HEK293 (cell line): ENCODE measurements at regions not wholly inside any gene's neighbourhood (a gene's known extent, or its start where the extent isn't known, plus 50 kb on each side); places are given as distances from the start of the nearest gene placed in this dataset.

Experiments
- ATF2 ChIP-seq: fragments of 450-650 bp; formaldehyde crosslinking; IDR thresholded peaks from 2 replicates; pipeline ENCODE4 v1.5.1; 2016; ENCODE audit warnings: missing biosample characterization, missing genetic modification characterization, low read depth
- CTCF ChIP-seq: fragments of 450-650 bp; formaldehyde crosslinking; IDR thresholded peaks from 2 replicates; pipeline ENCODE4 v1.5.1; 2016; ENCODE audit warnings: missing biosample characterization, missing genetic modification characterization
- FEZF1 ChIP-seq: fragments of 450-650 bp; formaldehyde crosslinking; IDR thresholded peaks from 2 replicates; pipeline ENCODE4 v1.5.1; 2016; ENCODE audit warnings: missing biosample characterization, missing genetic modification characterization
- GLI2 ChIP-seq: fragments of 450-650 bp; formaldehyde crosslinking; IDR thresholded peaks from 2 replicates; pipeline ENCODE4; 2017; ENCODE audit warnings: missing biosample characterization, missing genetic modification characterization, low read depth, borderline replicate concordance
- KLF1 ChIP-seq: fragments of 450-650 bp; formaldehyde crosslinking; IDR thresholded peaks from 2 replicates; pipeline ENCODE4 v1.5.1; 2016; ENCODE audit warnings: missing biosample characterization, missing genetic modification characterization
- KLF16 ChIP-seq: fragments of 450-650 bp; formaldehyde crosslinking; IDR thresholded peaks from 2 replicates; pipeline ENCODE4 v1.5.1; 2017; ENCODE audit warnings: missing biosample characterization, missing genetic modification characterization
- MEIS1 ChIP-seq: sonication (generic); formaldehyde crosslinking; IDR thresholded peaks from 2 replicates; pipeline ENCODE4 v1.8.1; 2022; ENCODE audit warnings: missing genetic modification reagents, mild to moderate bottlenecking, borderline replicate concordance
- OSR2 ChIP-seq: fragments of 450-650 bp; formaldehyde crosslinking; IDR thresholded peaks from 2 replicates; pipeline ENCODE4 v1.5.1; 2016; ENCODE audit warnings: missing biosample characterization, missing genetic modification characterization
- PATZ1 ChIP-seq: fragments of 450-650 bp; formaldehyde crosslinking; IDR thresholded peaks from 2 replicates; pipeline ENCODE4 v1.5.1; 2016; ENCODE audit warnings: missing biosample characterization, missing genetic modification characterization
- PRDM4 ChIP-seq: fragments of 450-650 bp; formaldehyde crosslinking; IDR thresholded peaks from 2 replicates; pipeline ENCODE4 v1.5.1; 2017; ENCODE audit warnings: missing biosample characterization, missing genetic modification characterization
- PRDM6 ChIP-seq: fragments of 450-650 bp; formaldehyde crosslinking; IDR thresholded peaks from 2 replicates; pipeline ENCODE4 v1.5.1; 2017; ENCODE audit warnings: missing biosample characterization, missing genetic modification characterization
- RBAK ChIP-seq: fragments of 450-650 bp; formaldehyde crosslinking; IDR thresholded peaks from 2 replicates; pipeline ENCODE4 v1.5.1; 2016; ENCODE audit warnings: missing biosample characterization, missing genetic modification characterization
- ZBTB20 ChIP-seq: fragments of 450-650 bp; formaldehyde crosslinking; IDR thresholded peaks from 2 replicates; pipeline ENCODE4 v1.5.1; 2016; ENCODE audit warnings: missing biosample characterization, missing genetic modification characterization
- ZBTB44 ChIP-seq: fragments of 450-650 bp; IDR thresholded peaks from 2 replicates; pipeline ENCODE4 v1.5.1; 2018; ENCODE audit warnings: missing biosample characterization, mild to moderate bottlenecking, missing genetic modification characterization
- ZBTB48 ChIP-seq: fragments of 450-650 bp; formaldehyde crosslinking; IDR thresholded peaks from 2 replicates; pipeline ENCODE4 v1.5.1; 2016; ENCODE audit warnings: missing biosample characterization, missing genetic modification characterization
- ZFHX2 ChIP-seq: fragments of 450-650 bp; formaldehyde crosslinking; conservative IDR thresholded peaks from 2 replicates; pipeline ENCODE4 v1.5.1; 2016; ENCODE audit warnings: missing biosample characterization, missing genetic modification characterization
- ZNF138 ChIP-seq: fragments of 450-650 bp; formaldehyde crosslinking; IDR thresholded peaks from 2 replicates; pipeline ENCODE4 v1.5.1; 2016; ENCODE audit warnings: missing biosample characterization, missing genetic modification characterization, borderline replicate concordance
- ZNF175 ChIP-seq: fragments of 450-650 bp; formaldehyde crosslinking; IDR thresholded peaks from 2 replicates; pipeline ENCODE4 v1.5.1; 2016; ENCODE audit warnings: missing biosample characterization, missing genetic modification characterization
- ZNF202 ChIP-seq: fragments of 450-650 bp; formaldehyde crosslinking; IDR thresholded peaks from 2 replicates; pipeline ENCODE4 v1.5.1; 2016; ENCODE audit warnings: missing biosample characterization, missing genetic modification characterization, borderline replicate concordance
- ZNF23 ChIP-seq: fragments of 450-650 bp; formaldehyde crosslinking; IDR thresholded peaks from 2 replicates; pipeline ENCODE4 v1.5.1; 2016; ENCODE audit warnings: missing biosample characterization, missing genetic modification characterization, borderline replicate concordance
- ZNF324 ChIP-seq: fragments of 450-650 bp; formaldehyde crosslinking; IDR thresholded peaks from 2 replicates; pipeline ENCODE4 v1.5.1; 2016; ENCODE audit warnings: missing biosample characterization, missing genetic modification characterization
- ZNF362 ChIP-seq: fragments of 450-650 bp; formaldehyde crosslinking; IDR thresholded peaks from 2 replicates; pipeline ENCODE4 v1.5.1; 2016; ENCODE audit warnings: missing biosample characterization, missing genetic modification characterization
- ZNF366 ChIP-seq: fragments of 450-650 bp; formaldehyde crosslinking; conservative IDR thresholded peaks from 2 replicates; pipeline ENCODE4 v1.5.1; 2016; ENCODE audit warnings: missing biosample characterization, missing genetic modification characterization
- ZNF404 ChIP-seq: fragments of 450-650 bp; formaldehyde crosslinking; IDR thresholded peaks from 2 replicates; pipeline ENCODE4 v1.5.1; 2017; ENCODE audit warnings: missing biosample characterization, missing genetic modification characterization
- ZNF514 ChIP-seq: fragments of 450-650 bp; formaldehyde crosslinking; IDR thresholded peaks from 2 replicates; pipeline ENCODE4 v1.5.1; 2016; ENCODE audit warnings: missing biosample characterization, missing genetic modification characterization
- ZNF555 ChIP-seq: fragments of 450-650 bp; formaldehyde crosslinking; conservative IDR thresholded peaks from 2 replicates; pipeline ENCODE4 v1.5.1; 2017; ENCODE audit warnings: missing biosample characterization, mild to moderate bottlenecking, missing genetic modification characterization, inconsistent platforms
- ZNF561 ChIP-seq: fragments of 450-650 bp; IDR thresholded peaks from 2 replicates; pipeline ENCODE4 v1.5.1; 2018; ENCODE audit warnings: missing biosample characterization, missing genetic modification characterization, borderline replicate concordance
- ZNF623 ChIP-seq: fragments of 450-650 bp; formaldehyde crosslinking; IDR thresholded peaks from 2 replicates; pipeline ENCODE4 v1.5.1; 2016; ENCODE audit warnings: missing biosample characterization, missing genetic modification characterization
- ZNF777 ChIP-seq: fragments of 450-650 bp; formaldehyde crosslinking; IDR thresholded peaks from 2 replicates; pipeline ENCODE4 v1.5.1; 2017; ENCODE audit warnings: missing biosample characterization, missing genetic modification characterization, borderline replicate concordance

GRCh38 chr5:125410537-125411070, 664.2 kb upstream of the ZNF608 start (continued):
- TF ChIP-seq ZNF777 (tag by site-specific recombination) (no peak), PATZ1 (tag by site-specific recombination) (no peak), ZNF362 (tag by site-specific recombination) (no peak), CTCF (tag by site-specific recombination) (no peak), ATF2 (tag by site-specific recombination) (peak; percentile 70; the same call in 1 of the 2 replicates), ZNF404 (no peak), ZBTB44 (peak; percentile 81), ZBTB48 (tag by site-specific recombination) (no peak), ZNF623 (tag by site-specific recombination) (no peak), ZBTB20 (no peak), ZNF514 (tag by site-specific recombination) (no peak), GLI2 (tag by site-specific recombination) (0 out of 2 replicates have a peak, but pooled peaks have one; percentile 32), RBAK (tag by site-specific recombination) (no peak), ZFHX2 (tag by site-specific recombination) (no peak), OSR2 (peak; percentile 58; the same call in 1 of the 2 replicates), ZNF202 (no peak), MEIS1 (CRISPR knock-in tag) (no peak), FEZF1 (tag by site-specific recombination) (peak; percentile 96), ZNF175 (no peak), ZNF561 (tag by site-specific recombination) (no peak), PRDM4 (tag by site-specific recombination) (peak; percentile 65; the same call in 1 of the 2 replicates), ZNF555 (no peak), ZNF138 (no peak), KLF16 (tag by site-specific recombination) (no peak), ZNF23 (tag by site-specific recombination) (no peak), KLF1 (tag by site-specific recombination) (no peak), ZNF366 (tag by site-specific recombination) (peak; percentile 96), ZNF324 (tag by site-specific recombination) (no peak), PRDM6 (tag by site-specific recombination) (peak; percentile 96)
